GM23338 (cell line): ENCODE measurements at regions not wholly inside any gene's neighbourhood (a gene's known extent, or its start where the extent isn't known, plus 50 kb on each side); places are given as distances from the start of the nearest gene placed in this dataset.

ENCODE experiments used
- ATAC-seq: fragments of 200-7000 bp; cut with Tn5 transposase; 3 replicates; pipeline ENCODE4 v1.9.1; 2020
- DNase-seq: peaks from one replicate; pipeline ENCODE4 v3.0.0-alpha.2; 2015; ENCODE audit warnings: low spot score
- H2AFZ ChIP-seq: fragments of 200-600 bp; sonication (generic); 2 replicates; pipeline ENCODE4 v1.8.0; 2016; ENCODE audit warnings: antibody characterized with exemption, mild to moderate bottlenecking, moderate library complexity
- H3F3A ChIP-seq: fragments of 200-600 bp; sonication (generic); replicated peaks from 2 replicates; pipeline ENCODE4 v1.8.0; 2017; ENCODE audit warnings: antibody characterized with exemption, mixed run types, low read depth
- H3K27ac ChIP-seq: fragments of 200-600 bp; sonication (generic); 2 replicates; pipeline ENCODE4 v1.6.1; 2016; ENCODE audit warnings: low read depth
- H3K27me3 ChIP-seq: fragments of 200-600 bp; sonication (generic); 2 replicates; pipeline ENCODE4 v1.8.0; 2016; ENCODE audit warnings: mild to moderate bottlenecking, mixed run types, moderate library complexity; ENCODE audit not compliant: insufficient read depth
- H3K36me3 ChIP-seq: fragments of 200-600 bp; sonication (generic); 2 replicates; pipeline ENCODE4 v1.8.0; 2016; ENCODE audit warnings: mild to moderate bottlenecking; ENCODE audit not compliant: insufficient read depth
- H3K4me1 ChIP-seq: fragments of 200-600 bp; sonication (generic); 2 replicates; pipeline ENCODE4 v1.8.0; 2016; ENCODE audit warnings: mild to moderate bottlenecking, moderate library complexity; ENCODE audit not compliant: insufficient read depth
- H3K4me2 ChIP-seq: fragments of 200-600 bp; sonication (generic); 2 replicates; pipeline ENCODE4 v1.7.1; 2017; ENCODE audit warnings: mixed run types
- H3K4me3 ChIP-seq: fragments of 200-600 bp; sonication (generic); 2 replicates; pipeline ENCODE4 v1.6.1; 2016; ENCODE audit warnings: mixed run types
- H3K79me2 ChIP-seq: fragments of 200-600 bp; sonication (generic); replicated peaks from 2 replicates; pipeline ENCODE4 v1.8.0; 2017; ENCODE audit warnings: mild to moderate bottlenecking; ENCODE audit not compliant: insufficient read depth
- H3K9me2 ChIP-seq: fragments of 200-600 bp; sonication (generic); 2 replicates; pipeline ENCODE4 v1.8.0; 2017; ENCODE audit not compliant: insufficient read depth
- H4K20me1 ChIP-seq: fragments of 200-600 bp; sonication (generic); replicated peaks from 2 replicates; pipeline ENCODE4 v1.8.0; 2017; ENCODE audit warnings: mild to moderate bottlenecking; ENCODE audit not compliant: insufficient read depth
- H3K27ac Mint-ChIP-seq: 2 replicates; pipeline ENCODE4 v1.8.0; 2020; ENCODE audit warnings: inconsistent platforms, mild to moderate bottlenecking, moderate library complexity, mixed read lengths
- H3K27me3 Mint-ChIP-seq: 3 replicates; pipeline ENCODE4 v1.8.0; 2022; ENCODE audit warnings: low read depth, mild to moderate bottlenecking, moderate library complexity, mixed read lengths, inconsistent platforms; ENCODE audit not compliant: insufficient read depth, poor library complexity
- H3K36me3 Mint-ChIP-seq: 3 replicates; pipeline ENCODE4 v1.8.0; 2021; ENCODE audit warnings: low read depth, mild to moderate bottlenecking, inconsistent platforms, moderate library complexity, mixed read lengths
- H3K4me1 Mint-ChIP-seq: 3 replicates; pipeline ENCODE4 v1.8.0; 2020; ENCODE audit warnings: mild to moderate bottlenecking, inconsistent platforms, mixed read lengths
- H3K4me3 Mint-ChIP-seq: 3 replicates; pipeline ENCODE4 v1.8.0; 2021; ENCODE audit warnings: moderate library complexity, mild to moderate bottlenecking, inconsistent platforms, mixed read lengths
- H3K9me3 Mint-ChIP-seq: 3 replicates; pipeline ENCODE4 v1.8.0; 2020; ENCODE audit warnings: moderate library complexity, mild to moderate bottlenecking, inconsistent platforms, mixed read lengths
- CTCF ChIP-seq, 2 experiments: fragments of 200-600 bp in 1 of 2; sonication (generic) in 1 of 2; conservative IDR thresholded peaks; 2 replicates each; pipeline versions ENCODE4 v1.5.1 to v1.6.1; 2016 to 2017; ENCODE audit warnings: antibody characterized with exemption in 2 of 2, low read depth in 2 of 2, mild to moderate bottlenecking in 2 of 2, moderate library complexity in 1 of 2
- EZH2 ChIP-seq: fragments of 200-600 bp; sonication (generic); IDR thresholded peaks from one replicate; pipeline ENCODE4 v1.8.0; 2017; ENCODE audit warnings: antibody characterized with exemption, mild to moderate bottlenecking, low read depth; ENCODE audit not compliant: unreplicated experiment
- EZH2phosphoT487 ChIP-seq: fragments of 200-600 bp; sonication (generic); IDR thresholded peaks from one replicate; pipeline ENCODE4 v1.8.1; 2018; ENCODE audit warnings: antibody characterized with exemption; ENCODE audit not compliant: unreplicated experiment
- JUNB ChIP-seq: IDR thresholded peaks from one replicate; pipeline ENCODE4 v1.6.1; 2016; ENCODE audit warnings: antibody characterized with exemption; ENCODE audit not compliant: unreplicated experiment
- NANOG ChIP-seq: IDR thresholded peaks from 2 replicates; pipeline ENCODE4 v1.6.1; 2016; ENCODE audit warnings: antibody characterized with exemption, borderline replicate concordance
- POLR2AphosphoS5 ChIP-seq: IDR thresholded peaks from 2 replicates; pipeline ENCODE4 v1.6.1; 2016; ENCODE audit warnings: antibody characterized with exemption, low read depth
- REST ChIP-seq: IDR thresholded peaks from one replicate; pipeline ENCODE4 v1.6.1; 2018; ENCODE audit warnings: antibody characterized with exemption; ENCODE audit not compliant: unreplicated experiment
- STAT1 ChIP-seq: IDR thresholded peaks from one replicate; pipeline ENCODE4 v1.6.1; 2016; ENCODE audit warnings: antibody characterized with exemption; ENCODE audit not compliant: unreplicated experiment
- ZNF331 ChIP-seq: fragments of 250-450 bp; sonication (Bioruptor Pico); IDR thresholded peaks from 2 replicates; pipeline ENCODE4 v1.5.0; 2020; ENCODE audit warnings: low read depth, mild to moderate bottlenecking, moderate library complexity
- ZNF462 ChIP-seq: fragments of 250-450 bp; sonication (Bioruptor Pico); IDR thresholded peaks from 2 replicates; pipeline ENCODE4 v1.5.0; 2020; ENCODE audit warnings: mild to moderate bottlenecking, moderate library complexity
- TF ChIP-seq, protein P1 (sequence below): IDR thresholded peaks from 2 replicates; pipeline ENCODE4 v1.6.1; 2016; ENCODE audit warnings: antibody characterized with exemption

- TF ChIP-seq, protein P1, sequence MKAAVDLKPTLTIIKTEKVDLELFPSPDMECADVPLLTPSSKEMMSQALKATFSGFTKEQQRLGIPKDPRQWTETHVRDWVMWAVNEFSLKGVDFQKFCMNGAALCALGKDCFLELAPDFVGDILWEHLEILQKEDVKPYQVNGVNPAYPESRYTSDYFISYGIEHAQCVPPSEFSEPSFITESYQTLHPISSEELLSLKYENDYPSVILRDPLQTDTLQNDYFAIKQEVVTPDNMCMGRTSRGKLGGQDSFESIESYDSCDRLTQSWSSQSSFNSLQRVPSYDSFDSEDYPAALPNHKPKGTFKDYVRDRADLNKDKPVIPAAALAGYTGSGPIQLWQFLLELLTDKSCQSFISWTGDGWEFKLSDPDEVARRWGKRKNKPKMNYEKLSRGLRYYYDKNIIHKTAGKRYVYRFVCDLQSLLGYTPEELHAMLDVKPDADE = no peak
- TF ChIP-seq EZH2 = no peak
- TF ChIP-seq REST = no peak
- no peak for TF ChIP-seq POLR2AphosphoS5
- no peak for TF ChIP-seq CTCF (conservative IDR thresholded peaks at IDR 0.05; ENCODE audit: low read depth in 2 of 2)
These were observed 123.7 kb downstream of the COX18 start (continued) for GRCh38 chr4:72945719-72946336.

- Histone ChIP-seq H3K4me3 (no peak overlapping the region), H4K20me1 (no peaks in the 10 kb centered on the region), H3K4me2 (no peak overlapping the region), H3K79me2 (no peaks in the 10 kb centered on the region), H2AFZ (no peak overlapping the region), H3K27me3 (no peaks in the 10 kb centered on the region), H3K4me1 (no peaks in the 10 kb centered on the region), H3F3A (no peaks in the 10 kb centered on the region), H3K36me3 (no peaks in the 10 kb centered on the region), H3K9me2 (0 out of 2 replicates have a peak, but pooled peaks cover under 1% of the 10 kb centered on the region), H3K27ac (no peak overlapping the region)
- ATAC-seq = no peak
- H3K4me1 Mint-ChIP-seq = no peaks in the 10 kb centered on the region
- DNase-seq = no peak
- no peak overlapping the region for H3K27ac Mint-ChIP-seq
- peaks cover 13% of the 10 kb centered on the region; the same call in 2 of the 3 replicates for H3K36me3 Mint-ChIP-seq
- H3K4me3 Mint-ChIP-seq = no peak overlapping the region
- H3K27me3 Mint-ChIP-seq = no peaks in the 10 kb centered on the region
- H3K9me3 Mint-ChIP-seq = peaks cover 17% of the 10 kb centered on the region
- no peak for TF ChIP-seq STAT1
- TF ChIP-seq JUNB = no peak
- TF ChIP-seq ZNF462 (CRISPR knock-in tag) = no peak
- no peak for TF ChIP-seq EZH2phosphoT487
- TF ChIP-seq NANOG = no peak
- TF ChIP-seq ZNF331 (CRISPR knock-in tag) = no peak
- TF ChIP-seq, protein P1 = no peak
These were observed 127.0 kb downstream of the COX18 start for GRCh38 chr4:72942565-72942964.
